Activated CD8-positive, alpha-beta memory T cell treated with anti-CD3 and anti-CD28 coated beads for 1 hour (primary cell): ENCODE measurements at regions not wholly inside any gene's neighbourhood (a gene's known extent, or its start where the extent isn't known, plus 50 kb on each side); places are given as distances from the start of the nearest gene placed in this dataset.

Experiments
- DNase-seq, 2 donors: peaks; one replicate each; pipeline ENCODE4 v3.0.0-alpha.2; 2020; ENCODE audit warnings: low read depth in 1 of 2; ENCODE audit errors: extremely low read depth in 1 of 2

DNA sequence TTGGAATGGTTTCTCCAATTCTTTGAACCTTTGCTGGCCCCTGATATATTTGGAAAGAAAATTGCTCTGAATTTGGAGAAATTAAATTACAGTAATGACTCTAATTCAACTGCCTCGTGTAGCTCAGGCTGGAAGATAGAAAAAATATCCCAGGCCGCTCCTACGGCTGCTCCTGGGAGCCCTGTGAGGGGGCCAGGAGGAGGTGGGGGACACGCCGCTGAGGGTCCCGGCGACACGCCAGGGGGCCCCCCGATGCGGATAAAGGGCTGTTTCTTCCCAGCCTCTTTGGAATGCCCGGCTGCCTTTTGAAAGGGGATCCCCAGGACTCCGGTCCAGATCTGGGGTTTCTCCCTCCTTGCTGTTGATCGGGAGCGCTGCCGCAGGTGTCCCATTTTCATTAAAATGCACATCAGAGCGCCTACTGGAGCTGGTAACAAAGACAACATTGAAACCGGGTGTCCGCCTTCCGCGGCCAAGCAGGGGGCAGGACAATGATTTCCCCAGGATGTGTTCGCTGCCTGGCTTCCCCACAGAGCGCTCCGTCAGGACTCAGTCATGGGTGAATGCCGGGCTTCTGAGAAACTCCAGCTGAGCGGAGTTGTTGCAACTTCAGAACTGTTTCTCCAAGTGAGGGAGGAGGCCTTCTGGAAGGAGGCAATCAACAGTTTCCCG is 200.1 kb upstream of the KBTBD8 start:
- no peak for DNase-seq

- no peak for DNase-seq
These were observed 197.1 kb upstream of the KBTBD8 start for GRCh38 chr3:66800941-66801545.

- DNase-seq: no peak
These were observed 194.9 kb upstream of the KBTBD8 start for GRCh38 chr3:66803206-66803605.

DNA sequence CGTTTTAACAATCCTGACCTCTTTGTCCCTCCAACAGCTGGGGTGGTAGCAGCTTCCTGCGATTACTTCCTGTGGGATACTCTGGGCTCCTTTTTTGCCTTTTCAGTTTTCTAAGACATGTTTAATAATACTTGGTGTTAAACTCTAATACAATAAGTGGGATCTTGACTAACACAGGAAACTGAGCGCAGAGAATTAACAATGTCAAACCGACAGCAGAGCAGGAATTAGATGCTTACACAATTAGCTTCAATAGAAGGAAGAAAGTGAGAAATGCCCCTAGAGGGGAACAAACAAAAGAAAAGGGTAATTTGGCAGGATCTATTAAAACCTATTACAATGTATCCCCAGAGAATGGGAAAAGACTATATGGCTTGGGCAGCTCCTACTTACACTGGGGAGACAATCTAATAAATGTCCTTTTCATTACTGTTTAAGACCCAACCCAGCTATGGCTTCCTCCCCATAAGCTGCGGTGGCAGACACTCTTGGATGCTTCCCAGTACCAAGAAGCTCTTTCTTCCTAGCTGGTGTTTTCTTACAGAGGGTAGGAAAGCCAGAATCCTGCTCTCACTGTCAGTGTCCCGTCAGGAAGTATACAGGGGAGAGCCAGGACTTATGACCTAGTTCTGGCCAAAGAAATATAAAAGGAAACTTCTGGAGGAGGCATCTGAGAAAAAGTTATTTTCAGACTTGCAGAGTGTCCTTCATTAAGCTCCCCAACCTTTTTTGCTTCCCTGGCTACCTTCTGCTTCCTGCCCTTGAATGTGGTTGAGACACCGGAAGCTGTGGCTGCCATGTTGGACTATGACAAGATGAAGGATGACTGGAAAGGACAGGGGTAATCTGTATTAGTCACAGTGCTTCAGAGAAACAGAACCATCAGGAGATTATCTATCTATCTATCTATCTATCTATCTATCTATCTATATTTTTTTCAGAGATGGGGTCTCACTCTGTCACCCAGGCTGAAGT is 194.1 kb upstream of the KBTBD8 start:
- no peak for DNase-seq

DNA sequence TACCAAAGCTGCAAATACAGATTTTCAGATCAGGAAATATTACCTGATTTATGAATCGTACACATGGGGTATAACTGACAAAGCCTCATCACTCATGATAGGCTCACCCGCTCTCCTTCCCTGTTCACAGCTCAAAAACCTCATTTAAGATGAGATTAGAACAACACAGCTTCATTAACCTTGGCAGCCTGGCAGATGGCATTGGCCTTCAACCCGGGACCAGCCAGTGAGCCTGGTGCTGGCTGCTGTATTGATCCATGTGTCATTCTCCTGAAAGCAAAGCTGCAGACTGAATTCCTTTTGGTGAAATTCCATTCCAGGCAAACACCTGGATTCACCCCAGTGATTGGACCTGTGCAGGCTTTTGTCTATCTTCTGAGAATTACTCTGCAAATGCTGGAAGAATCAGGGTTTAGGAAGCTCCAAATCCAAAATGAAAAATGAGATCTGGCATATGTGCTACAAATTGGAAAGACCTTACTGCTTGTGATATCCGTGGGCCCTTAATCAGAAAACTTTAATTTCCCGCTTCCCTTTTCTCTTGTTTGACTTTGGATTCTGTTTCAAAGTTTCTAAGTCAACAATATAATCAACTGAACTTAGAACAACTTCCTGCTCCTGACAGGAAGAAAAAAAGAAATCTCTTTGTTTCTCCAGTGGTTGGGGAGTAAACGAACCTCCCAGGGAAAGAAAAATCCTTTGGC is 189.1 kb upstream of the KBTBD8 start:
- no peak for DNase-seq

DNA sequence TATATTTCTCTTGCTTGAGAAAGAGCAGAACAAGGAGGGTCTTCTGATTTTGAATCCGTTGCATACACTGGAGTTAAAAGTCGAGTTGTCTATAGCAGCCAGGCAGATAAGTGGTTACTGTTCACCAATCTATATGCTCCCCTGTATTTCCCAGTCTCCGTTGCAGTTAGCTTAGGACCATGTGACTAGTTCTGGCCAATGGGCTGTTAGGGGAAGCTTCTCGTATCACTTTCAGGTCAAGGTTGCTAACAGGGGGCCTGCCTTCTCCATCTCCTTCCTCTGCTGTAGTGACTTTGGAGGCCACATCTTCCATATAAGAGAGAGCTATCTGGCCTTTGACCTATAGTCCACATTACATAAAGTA is 188.5 kb upstream of the KBTBD8 start:
- DNase-seq: no peak

- DNase-seq: no peak
These were observed 186.0 kb upstream of the KBTBD8 start for GRCh38 chr3:66812136-66812535.

DNA sequence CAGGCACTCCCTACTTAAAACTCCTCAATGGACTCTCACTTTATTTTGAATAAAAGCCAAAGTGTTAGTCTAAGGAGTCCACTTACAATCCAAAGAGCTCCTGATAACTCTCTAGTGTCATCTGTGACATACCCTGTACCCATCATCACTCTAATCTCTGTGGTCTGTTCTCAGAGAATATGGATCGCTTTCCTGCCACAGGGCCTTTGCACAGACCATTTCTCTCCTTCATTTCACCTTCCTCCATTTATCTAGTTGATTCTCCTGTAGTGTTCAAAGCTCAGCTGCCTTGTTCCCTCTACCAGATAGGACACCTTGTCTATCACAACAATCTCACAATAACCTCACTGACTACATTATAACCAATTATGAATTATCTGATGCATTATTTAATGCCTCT is 185.4 kb upstream of the KBTBD8 start:
- DNase-seq: no peak

DNA sequence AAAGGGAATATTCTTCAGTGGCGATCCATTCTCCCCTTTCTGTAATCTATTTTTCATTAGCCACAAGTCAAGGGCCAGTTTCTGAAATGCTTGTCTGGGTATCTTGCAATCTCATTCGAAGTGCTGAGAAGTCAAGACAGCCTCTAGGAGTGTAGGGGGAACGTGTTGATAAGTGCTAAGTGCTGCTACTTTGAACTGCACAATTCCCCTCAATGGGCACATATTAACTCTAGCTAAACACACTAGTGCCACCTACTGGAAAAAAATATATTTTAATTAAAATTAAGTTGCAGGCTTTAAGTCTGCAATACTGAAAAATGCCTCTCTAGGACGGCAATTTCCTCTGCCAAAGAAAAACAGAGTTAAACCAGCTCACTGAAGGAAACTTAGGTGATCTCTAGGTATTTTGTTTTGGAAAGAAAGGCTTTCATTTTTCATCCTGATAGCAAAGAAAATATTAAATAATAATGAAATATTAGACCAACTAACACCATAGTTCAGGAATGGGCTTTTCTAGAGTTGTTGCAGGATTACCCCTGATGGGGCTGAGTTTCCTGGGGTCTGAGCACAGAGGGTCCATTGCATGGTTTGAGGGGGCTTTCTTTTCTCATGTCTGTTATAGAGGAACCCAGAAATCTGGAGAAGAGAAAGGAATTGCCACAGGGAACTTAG is 181.9 kb upstream of the KBTBD8 start:
- no peak for DNase-seq

DNA sequence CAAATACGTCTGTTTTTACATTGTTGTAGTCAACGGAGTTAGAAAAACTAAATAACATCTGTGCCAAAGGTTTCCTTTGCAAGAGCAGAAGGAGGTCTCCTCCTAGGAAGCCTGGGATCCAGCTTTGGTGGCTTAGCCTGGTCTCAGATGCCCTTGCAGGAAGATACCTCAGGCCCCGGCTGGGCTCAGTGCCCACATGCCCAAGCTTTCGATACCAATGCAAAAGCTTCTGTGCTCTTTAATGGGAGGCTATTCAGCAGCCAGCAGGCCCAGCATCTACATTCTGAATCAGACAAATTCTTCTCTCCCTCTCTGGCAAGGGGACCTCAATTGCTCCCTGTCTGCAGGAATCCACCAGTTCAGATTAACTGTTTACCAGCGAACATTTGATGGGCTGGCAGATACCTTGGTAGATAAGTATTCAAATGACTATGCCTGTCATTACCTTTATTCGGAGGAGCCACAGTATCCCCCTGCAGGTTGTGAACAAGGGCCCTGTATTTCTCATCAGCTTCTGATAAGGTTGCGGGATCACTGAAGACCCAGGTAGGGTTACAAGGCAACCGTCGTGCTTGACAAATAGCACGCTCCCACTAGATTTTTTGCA is 180.1 kb upstream of the KBTBD8 start:
- DNase-seq: no peak

GRCh38 chr3:66819993-66820501 is 178.1 kb upstream of the KBTBD8 start:
- no peak for DNase-seq

- DNase-seq: peak; percentile 13 to 34
These were observed 175.7 kb upstream of the KBTBD8 start for GRCh38 chr3:66822186-66823008.

GRCh38 chr3:66823009-66823397 is 175.1 kb upstream of the KBTBD8 start:
- no peak for DNase-seq

- DNase-seq: no peak
These were observed 174.6 kb upstream of the KBTBD8 start for GRCh38 chr3:66823532-66823931.

DNA sequence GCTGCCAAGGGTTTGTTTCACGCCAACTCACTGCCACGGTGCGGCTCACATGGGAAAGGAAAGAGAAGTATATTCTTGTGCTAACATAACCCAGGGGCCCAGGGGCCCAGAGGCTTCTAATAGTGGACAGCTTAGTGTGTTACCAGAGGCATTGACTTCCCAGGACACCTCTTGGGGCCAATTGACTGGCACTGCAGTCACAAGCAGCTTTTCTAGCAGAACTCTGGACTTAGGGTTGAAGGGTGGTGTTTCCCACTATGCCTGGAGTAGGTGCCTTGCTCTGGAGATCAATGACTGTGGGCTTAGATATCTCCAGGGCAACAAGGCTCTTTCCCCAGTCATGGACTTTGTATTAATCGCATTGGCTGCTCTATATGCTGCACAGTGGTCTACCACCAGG is 172.7 kb upstream of the KBTBD8 start:
- DNase-seq: no peak

DNA sequence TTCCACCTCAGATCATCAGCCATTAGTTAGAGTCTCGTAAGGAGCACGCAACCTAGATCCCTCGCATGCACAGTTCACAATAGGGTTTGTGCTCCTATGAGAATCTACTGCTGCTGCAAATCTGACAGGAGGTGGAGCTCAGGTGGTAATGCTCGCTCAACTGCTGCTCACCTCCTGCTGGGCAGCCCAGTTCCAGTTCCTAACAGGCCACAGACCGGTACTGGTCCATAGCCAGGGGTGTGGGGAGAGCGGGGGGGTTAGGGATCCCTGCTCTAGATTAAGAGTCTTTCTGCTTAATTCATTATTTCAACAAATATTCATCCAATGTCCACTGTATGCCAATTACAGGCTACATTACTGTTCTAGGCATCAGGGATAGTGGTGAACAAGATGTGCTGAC is 170.4 kb upstream of the KBTBD8 start:
- no peak for DNase-seq

- DNase-seq: no peak
These were observed 169.8 kb upstream of the KBTBD8 start for GRCh38 chr3:66828303-66828702.

DNA sequence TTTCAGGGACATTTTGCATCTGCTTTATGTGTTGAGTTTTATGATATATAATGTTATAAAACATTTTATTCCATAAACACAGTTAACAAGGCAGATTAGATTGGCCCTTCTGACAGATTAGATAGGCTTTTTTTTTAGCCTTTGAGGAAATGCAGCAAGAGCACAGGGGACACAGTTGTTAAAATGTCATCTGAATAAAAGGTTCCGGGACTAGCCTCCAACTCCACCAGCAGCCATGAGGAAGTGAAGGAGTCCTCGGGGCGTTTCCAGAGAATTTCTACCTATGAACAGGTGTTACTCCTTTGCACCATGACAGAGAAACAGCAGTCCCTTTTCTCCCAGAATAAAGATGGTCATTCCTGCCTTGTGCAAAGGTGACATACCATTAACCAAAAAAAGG is 167.8 kb upstream of the KBTBD8 start:
- no peak for DNase-seq

DNA sequence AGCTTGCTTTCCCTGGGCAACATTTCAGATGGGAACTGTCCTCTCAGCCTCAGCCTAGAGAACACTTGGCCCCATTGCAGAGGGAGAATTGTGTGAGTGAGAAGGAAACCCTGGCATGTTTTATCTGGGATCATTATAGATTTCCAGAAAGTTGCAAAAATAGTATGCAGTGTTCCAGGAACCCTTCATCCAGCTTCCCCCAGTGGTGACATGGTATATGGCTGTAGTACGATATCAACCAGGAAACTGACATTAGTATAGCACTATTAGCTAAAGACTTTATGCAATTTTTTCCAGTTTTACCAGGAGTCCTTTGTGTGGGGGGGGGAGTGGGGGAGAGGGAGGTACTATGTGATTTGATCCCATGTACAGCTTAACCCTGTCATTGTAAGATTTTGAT is 166.2 kb upstream of the KBTBD8 start:
- DNase-seq: no peak
